ENCODE measurements at regions not wholly inside any gene's neighbourhood (a gene's known extent, or its start where the extent isn't known, plus 50 kb on each side); places are given as distances from the start of the nearest gene placed in this dataset.
"Not testable (repeated sequence)": the region's sequence is repeated elsewhere in the genome, so short reads cannot be mapped to it uniquely, and the experiment has no call there.

GRCh38 chr19:30806311-30806710 lies 434.1 kb downstream of the ZNF536 start:
- no peak for DNase-seq

DNA sequence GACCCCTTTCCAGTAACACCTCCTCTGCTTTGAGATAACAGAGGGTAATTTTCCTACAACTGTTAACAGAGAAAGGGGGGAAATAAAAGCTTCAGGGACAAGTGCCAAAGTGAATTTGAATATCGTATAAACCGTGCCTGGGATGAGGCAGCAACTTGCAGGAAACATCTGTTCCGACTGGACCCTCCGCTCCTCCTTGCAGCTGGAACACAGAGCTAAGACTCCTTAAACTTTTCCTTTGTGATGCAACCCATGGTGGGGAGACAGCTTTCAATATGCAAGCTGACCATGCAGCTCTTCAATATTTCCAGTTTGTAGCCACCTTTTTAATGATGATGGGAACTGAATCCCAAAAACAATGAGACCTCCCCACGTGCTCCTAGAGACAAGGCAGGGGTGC lies 432.6 kb downstream of the ZNF536 start:
- DNase-seq, result no peak

- DNase-seq, result not testable (repeated sequence)
These were observed 432.1 kb downstream of the ZNF536 start for GRCh38 chr19:30804333-30804732.

DNA sequence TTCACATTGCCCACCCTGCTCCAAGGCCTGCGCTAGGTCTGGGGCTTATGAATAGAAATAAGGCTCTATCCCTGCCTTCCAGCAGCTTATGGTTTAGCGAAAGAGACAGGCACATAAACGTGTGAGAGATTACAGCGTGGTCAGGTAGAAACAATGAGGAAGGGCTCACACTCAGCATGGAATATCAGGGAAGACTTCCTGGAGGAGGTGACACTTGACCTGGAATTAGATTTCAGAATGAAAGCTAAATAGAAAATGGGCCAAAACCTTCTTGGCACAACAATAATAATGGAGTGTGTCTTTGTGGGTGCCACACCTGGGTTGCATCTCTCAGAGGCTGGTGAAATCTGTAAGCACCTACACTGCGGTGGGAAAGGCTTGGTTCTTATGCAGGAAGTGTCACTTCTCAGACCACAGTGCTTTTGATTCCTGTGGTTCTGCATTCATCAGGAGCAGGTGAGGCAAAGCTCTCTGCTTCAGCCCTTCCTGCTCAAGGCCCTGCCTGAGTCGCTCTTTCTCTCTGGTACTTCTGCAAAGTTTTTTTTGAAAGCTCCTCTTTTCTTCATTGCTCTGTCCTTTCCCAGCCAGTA lies 430.3 kb downstream of the ZNF536 start:
- DNase-seq, result no peak

DNA sequence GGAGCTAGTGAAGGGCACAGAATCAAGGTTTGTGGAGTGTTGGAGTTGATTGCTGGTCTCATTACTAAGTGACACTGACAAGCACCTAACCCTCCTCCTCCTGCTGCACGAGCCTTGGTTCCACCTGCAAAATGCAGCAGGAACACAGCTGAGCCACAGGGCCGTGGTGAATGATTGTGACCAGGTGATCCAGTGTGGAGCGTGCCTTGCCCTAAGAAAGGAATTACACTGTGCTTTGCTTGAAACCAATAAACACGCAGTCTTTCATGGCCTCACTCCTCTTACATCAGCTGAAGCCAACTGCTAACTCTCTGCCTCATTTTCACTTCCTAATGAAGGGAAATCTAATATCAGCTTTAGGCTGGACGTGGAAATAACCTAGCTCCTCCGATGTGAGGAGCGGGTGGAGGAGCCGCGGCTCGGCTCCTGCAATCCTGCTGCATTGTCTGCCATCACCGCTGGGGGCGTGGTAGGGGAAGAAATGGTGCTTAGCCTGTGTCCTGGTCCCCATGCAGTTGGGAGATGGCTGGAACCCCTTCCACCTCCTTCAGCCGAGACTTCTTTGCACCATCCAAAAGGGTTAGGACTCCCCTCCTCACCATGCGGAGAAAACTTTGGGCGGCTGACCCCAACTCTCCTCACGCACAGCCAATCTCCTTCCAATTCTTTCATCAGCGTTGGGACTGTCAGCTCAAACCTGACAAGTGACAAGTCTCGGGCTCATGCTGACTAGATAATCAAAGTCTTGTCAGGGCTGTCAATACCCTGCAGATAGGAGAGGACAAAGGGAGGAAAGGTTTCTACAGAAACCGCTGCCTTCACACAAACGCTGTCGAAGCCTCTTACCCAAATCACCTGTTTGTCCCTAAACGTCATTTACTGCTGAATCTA lies 427.9 kb downstream of the ZNF536 start:
- DNase-seq, result peak; percentile 67

DNA sequence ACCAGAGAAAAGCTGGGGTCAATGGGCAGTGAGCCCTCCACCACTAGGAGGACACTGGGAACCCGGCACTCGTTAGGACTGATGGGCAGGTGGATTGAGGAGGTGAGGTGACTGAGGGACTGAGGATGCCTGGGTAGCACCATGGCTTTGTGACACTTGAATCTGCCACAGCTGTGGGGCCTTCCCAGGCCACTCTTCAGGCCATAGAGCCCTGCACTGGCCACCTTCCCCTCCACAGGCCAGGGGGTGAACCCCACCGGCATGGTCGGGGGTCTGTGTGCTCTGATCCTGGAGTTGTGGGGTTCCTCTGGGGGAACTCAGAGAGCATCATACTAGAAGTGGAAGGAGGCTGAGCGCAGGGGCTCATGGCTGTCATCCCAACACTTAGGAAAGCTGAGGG lies 423.5 kb downstream of the ZNF536 start:
- DNase-seq, result no peak

DNA sequence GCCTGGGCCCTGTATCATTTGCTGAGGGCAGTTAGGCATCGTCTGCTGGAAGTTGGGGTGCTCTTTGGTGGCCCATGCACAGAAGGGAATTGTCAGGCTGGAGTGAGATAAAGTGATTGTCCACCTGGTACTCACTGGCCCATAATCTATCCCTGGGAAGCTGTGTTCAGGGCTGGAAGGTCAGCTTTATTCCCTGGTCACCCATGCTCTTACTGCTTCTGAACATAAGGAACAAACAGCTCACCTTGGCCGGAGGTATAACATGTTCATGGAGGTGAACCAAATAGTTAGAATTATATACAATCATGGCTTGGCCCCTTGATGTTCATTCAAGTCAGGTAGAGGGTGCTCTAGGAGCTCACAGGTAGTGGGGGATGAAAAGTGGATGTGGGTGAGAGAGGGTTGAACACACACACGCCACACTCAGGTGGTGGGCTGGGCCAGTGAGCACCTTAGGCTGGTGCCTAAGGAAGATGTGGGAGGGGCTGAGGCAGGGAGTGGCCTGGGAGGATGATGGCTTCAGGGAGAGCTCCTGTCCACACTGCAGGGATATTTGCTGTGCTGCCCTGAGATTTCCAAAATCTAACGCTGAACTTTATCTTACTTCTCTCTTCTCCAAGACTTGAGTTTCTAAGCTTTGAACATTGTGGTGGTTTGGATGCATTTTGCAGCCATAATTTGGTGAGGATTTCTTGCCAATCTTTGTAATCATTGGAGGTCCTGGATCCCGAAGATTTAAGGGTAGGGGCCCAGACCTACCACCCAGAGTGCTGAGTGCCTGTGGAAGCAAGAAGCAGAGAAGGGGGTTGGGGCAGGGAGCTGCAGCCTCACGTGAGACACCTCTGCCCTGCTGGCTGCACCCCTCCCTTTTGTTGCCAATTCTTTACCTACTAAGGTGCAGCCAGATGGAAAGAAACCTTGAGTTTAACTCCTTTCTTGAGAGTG lies 420.6 kb downstream of the ZNF536 start:
- DNase-seq, result no peak

GRCh38 chr19:30791088-30791487 lies 418.9 kb downstream of the ZNF536 start:
- no peak for DNase-seq

DNA sequence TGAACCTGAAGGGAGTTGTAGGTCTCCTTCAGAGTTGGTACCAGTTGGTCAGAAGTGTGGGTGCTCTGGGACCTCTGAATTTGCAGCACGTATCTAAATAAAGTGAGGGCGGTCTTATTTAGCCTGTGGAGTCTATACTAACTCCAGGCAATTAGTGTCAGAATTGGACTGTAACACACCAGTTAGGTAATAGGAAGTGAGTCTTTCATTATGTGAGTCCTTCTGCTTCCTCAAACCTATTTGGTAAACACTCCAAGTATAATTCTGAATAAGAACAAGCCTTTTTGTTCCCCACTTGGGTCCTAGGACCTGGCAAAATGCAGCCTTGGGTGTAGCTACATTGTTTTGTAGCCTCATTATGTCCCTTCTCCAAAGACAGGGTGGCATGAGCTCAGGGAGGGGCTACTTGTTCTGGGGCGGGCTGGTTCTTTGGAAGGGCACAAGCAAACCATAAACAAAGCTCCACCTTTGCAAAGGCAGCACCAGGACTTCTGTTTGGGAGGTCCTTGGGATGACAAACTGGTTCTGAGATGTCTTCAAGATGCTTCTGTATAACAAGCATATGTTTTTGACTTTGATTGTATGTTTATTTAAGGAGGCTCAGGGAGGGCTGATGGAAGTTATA lies 418.0 kb downstream of the ZNF536 start:
- DNase-seq, result no peak

- no peak for DNase-seq
These were observed 416.1 kb downstream of the ZNF536 start for GRCh38 chr19:30788105-30788765.

- DNase-seq, result no peak
These were observed 413.4 kb downstream of the ZNF536 start for GRCh38 chr19:30785458-30786137.

GRCh38 chr19:30784850-30785457 lies 412.8 kb downstream of the ZNF536 start:
- peak; percentile 85 for DNase-seq

DNA sequence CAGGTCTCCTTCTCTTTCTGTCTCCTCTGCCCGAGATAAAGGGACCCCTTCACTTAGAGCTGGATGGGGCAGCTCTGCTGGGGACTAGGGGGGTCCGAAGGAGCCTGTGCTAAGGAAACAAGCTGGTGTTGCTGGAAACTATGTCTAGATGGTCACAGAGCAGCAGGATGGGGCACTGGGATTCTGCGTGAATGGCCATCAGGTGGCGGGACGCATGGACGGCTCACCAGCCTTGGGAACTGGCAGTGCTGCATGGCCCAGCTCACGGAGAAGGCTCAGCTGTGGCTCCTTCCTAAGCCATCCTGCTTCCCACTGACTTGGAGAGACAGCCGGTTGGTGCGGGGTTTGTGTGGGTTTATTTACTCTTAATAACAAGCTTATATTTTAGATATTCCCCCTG lies 411.8 kb downstream of the ZNF536 start:
- DNase-seq, result no peak

DNA sequence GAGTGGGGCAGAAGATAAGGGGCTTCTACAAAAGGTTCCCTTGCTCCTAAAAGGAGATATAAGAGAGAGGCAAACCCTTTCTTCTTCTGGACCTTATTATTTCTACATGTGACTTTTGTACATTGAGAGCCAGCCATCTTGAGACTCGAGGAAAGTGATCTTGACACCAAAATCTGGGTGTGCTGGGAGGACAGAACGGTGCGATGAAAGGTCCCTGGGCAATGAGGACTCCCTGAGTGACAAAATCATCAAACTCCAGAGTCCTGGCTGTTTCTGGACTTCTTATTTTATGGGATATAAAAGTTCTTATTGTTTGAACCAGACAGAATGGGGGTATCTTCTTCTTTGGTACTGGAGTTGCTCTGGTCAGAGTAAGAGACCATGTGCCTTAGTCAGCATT lies 411.0 kb downstream of the ZNF536 start:
- no peak for DNase-seq

GRCh38 chr19:30781519-30781918 lies 409.3 kb downstream of the ZNF536 start:
- no peak for DNase-seq

GRCh38 chr19:30781047-30781446 lies 408.9 kb downstream of the ZNF536 start:
- no peak for DNase-seq

DNA sequence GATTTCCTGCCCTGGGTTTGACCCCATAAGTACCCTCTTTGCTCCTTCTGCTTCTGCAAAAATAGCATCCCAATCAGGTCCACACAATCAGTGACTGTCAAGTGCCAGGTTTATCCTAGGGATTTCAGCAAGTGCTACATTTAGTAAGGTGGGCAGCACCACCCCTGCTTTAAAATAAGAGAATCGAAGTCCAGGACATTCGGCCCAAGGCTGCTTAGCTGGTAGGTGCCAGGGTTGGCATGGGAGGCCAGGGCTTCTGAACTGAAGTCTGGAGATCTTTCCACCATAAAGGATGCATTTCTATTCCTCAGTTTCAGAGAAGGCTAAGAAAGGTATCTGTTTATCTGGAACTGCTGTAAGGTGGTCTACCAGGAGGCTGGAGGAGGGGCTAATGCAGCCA lies 408.3 kb downstream of the ZNF536 start:
- DNase-seq, result no peak

GRCh38 chr19:30780032-30780431 lies 407.8 kb downstream of the ZNF536 start:
- no peak for DNase-seq

DNA sequence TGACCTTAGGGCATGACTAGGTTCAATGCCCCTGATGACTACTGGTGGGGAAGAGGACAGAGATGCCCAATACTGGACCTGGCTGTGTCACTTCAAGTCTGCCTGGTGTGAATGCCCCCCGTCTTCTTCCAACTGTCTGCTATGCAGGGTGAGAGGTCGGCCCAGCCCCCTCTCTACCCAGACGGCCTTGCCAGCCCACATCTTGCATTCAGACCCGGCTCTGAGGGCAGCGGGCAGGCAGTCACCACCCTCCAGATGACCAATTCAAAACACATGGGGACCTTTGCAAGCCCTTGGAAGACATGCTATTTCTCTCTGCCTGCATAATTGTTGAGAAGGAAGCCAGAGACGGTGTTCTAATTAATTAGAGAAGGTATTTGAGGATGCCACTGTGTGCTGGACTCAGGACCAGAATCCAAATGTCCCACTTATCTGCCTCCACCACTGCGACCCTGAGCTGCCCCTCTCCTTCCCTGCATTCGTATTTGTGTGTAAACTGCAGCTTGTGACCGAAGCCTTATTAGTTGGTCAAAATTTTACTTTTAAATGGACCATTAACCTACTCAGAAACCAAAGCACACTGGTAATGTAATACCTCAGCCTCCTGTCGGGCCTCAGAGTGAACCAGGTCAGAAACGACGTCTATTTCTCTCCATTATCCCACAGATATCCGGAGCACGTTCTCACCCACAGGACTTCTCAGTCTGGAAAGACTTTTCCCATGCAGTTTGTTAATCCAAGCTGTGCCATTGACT lies 407.0 kb downstream of the ZNF536 start:
- no peak for DNase-seq

DNA sequence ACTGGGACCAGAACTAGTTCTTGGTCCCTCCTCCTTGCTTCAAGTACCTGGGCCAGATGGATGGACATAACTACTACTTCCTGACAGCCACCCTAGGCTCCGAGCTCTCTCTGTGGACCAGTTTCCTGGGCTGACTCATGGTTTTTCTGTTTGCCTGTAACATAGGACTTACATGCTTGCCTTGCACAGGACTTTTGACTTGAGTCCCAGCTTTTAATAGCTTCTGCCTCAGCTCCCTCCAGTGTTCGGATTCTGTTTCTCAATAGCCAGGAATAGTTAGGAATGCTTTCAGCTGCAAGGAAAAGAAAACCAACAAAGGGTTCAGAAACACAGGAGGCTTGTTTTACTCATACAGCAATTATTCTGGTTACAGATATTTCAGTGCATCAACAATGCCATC lies 405.9 kb downstream of the ZNF536 start:
- DNase-seq, result no peak

DNA sequence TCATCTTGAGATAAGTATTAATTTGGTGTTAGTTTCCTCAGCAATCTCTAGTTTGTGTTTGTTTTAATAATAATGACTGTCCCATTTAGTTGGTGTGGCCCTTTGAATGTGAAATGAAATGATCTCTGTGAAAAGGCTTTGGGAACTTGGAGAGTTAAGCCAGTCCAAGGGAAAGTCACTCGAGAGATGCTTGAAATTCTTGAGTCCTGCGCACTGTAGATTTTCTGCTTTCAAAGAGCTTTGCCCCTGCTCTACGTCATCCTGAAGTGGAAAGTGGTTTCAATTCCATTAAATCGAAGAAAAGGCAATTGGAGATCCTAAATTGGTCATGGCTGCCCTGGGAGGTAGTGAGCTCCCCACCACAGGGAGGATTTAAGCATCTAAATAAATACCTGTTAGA lies 403.8 kb downstream of the ZNF536 start:
- DNase-seq, result no peak

Measured in activated effector memory CD4-positive, alpha-beta T cell treated with anti-CD3 and anti-CD28 coated beads, Interleukin-2, amount 50 U/mL, for 16 hours (primary cell).